G401.6 (cell line): ENCODE measurements at regions not wholly inside any gene's neighbourhood (a gene's known extent, or its start where the extent isn't known, plus 50 kb on each side); places are given as distances from the start of the nearest gene placed in this dataset.

Experiments
- FAIRE-seq: peaks from 2 replicates; lab custom pipeline; 2012; peaks lifted over from hg19 to GRCh38; lab: Jason Lieb, UNC

GRCh38 chr4:155616117-155616516, 50.5 kb upstream of the GUCY1A1 start:
- FAIRE-seq = no peak

- FAIRE-seq = no peak
Measured at GRCh38 chr4:155615081-155615887, 51.4 kb upstream of the GUCY1A1 start.

- FAIRE-seq = no peak
Measured at GRCh38 chr4:155614111-155614762, 52.4 kb upstream of the GUCY1A1 start.

- no peak for FAIRE-seq
Measured at GRCh38 chr4:155612074-155612473, 54.6 kb upstream of the GUCY1A1 start.

- no peak for FAIRE-seq
Measured at GRCh38 chr4:155611501-155611900, 55.1 kb upstream of the GUCY1A1 start.

- FAIRE-seq = no peak
Measured at GRCh38 chr4:155610143-155610542, 56.5 kb upstream of the GUCY1A1 start.

- FAIRE-seq = no peak
Measured at GRCh38 chr4:155609455-155610059, 57.1 kb upstream of the GUCY1A1 start.

GRCh38 chr4:155608225-155608885, 58.3 kb upstream of the GUCY1A1 start:
- no peak for FAIRE-seq

GRCh38 chr4:155607481-155607880, 59.2 kb upstream of the GUCY1A1 start:
- no peak for FAIRE-seq

GRCh38 chr4:155604718-155605626, 61.7 kb upstream of the GUCY1A1 start:
- FAIRE-seq = no peak

GRCh38 chr4:155603360-155603891, 63.2 kb upstream of the GUCY1A1 start:
- FAIRE-seq = no peak

GRCh38 chr4:155602351-155603140, 64.1 kb upstream of the GUCY1A1 start:
- FAIRE-seq = no peak

- no peak for FAIRE-seq
Measured at GRCh38 chr4:155600244-155600643, 66.4 kb upstream of the GUCY1A1 start.

GRCh38 chr4:155599596-155599995, 67.1 kb upstream of the GUCY1A1 start:
- no peak for FAIRE-seq

- no peak for FAIRE-seq
Measured at GRCh38 chr4:155599085-155599484, 67.6 kb upstream of the GUCY1A1 start.

- no peak for FAIRE-seq
Measured at GRCh38 chr4:155597933-155598451, 68.7 kb upstream of the GUCY1A1 start.

- FAIRE-seq = no peak
Measured at GRCh38 chr4:155597281-155597680, 69.4 kb upstream of the GUCY1A1 start.

- FAIRE-seq = no peak
Measured at GRCh38 chr4:155593793-155594192, 72.9 kb upstream of the GUCY1A1 start.

- FAIRE-seq = no peak
Measured at GRCh38 chr4:155592938-155593297, 73.7 kb upstream of the GUCY1A1 start.

- FAIRE-seq = no peak
Measured at GRCh38 chr4:155592179-155592937, 74.3 kb upstream of the GUCY1A1 start.
